Loucy (cell line): ENCODE measurements at regions not wholly inside any gene's neighbourhood (a gene's known extent, or its start where the extent isn't known, plus 50 kb on each side); places are given as distances from the start of the nearest gene placed in this dataset.
"Not testable (repeated sequence)": the region's sequence is repeated elsewhere in the genome, so short reads cannot be mapped to it uniquely, and the experiment has no call there.

Experiments used
- EZH2phosphoT487 ChIP-seq: fragments of 200-600 bp; IDR thresholded peaks from 2 replicates; pipeline ENCODE4 v1.6.1; 2018; ENCODE audit warnings: antibody characterized with exemption, mild to moderate bottlenecking, moderate library complexity, borderline replicate concordance
- TF ChIP-seq, protein P1 (sequence below): fragments of 200-600 bp; sonication (generic); conservative IDR thresholded peaks from 2 replicates; pipeline ENCODE4 v1.5.1; 2014; ENCODE audit warnings: mild to moderate bottlenecking, antibody characterized with exemption, low read length

DNA sequence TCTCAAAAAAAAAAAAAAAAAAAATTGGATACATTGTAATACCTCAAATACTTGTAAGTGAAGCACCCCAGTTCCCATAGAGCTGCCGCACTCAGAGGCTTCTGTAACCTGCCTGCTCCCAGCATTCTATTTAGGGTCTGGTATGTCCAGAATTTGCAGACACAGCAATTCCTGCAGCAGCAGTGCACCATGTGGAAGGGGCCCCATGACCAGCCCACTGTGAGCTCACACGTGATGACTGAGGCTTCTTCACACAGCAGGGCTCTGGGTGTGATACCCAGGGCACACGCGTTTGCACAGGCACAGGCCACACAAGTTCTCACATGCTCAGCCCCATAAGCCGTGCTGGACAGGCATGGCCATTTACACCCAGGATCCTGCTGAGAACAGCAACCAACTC is 5481.5 kb upstream of the TPTE start:
- TF ChIP-seq, protein P1, sequence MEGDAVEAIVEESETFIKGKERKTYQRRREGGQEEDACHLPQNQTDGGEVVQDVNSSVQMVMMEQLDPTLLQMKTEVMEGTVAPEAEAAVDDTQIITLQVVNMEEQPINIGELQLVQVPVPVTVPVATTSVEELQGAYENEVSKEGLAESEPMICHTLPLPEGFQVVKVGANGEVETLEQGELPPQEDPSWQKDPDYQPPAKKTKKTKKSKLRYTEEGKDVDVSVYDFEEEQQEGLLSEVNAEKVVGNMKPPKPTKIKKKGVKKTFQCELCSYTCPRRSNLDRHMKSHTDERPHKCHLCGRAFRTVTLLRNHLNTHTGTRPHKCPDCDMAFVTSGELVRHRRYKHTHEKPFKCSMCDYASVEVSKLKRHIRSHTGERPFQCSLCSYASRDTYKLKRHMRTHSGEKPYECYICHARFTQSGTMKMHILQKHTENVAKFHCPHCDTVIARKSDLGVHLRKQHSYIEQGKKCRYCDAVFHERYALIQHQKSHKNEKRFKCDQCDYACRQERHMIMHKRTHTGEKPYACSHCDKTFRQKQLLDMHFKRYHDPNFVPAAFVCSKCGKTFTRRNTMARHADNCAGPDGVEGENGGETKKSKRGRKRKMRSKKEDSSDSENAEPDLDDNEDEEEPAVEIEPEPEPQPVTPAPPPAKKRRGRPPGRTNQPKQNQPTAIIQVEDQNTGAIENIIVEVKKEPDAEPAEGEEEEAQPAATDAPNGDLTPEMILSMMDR: not testable (repeated sequence)
- not testable (repeated sequence) for TF ChIP-seq EZH2phosphoT487
